Stimulated activated CD4-positive, alpha-beta T cell treated with anti-CD3 and anti-CD28 coated beads, TNF-alpha, amount 100 ng/mL, for 24 hours (primary cell): ENCODE measurements at regions not wholly inside any gene's neighbourhood (a gene's known extent, or its start where the extent isn't known, plus 50 kb on each side); places are given as distances from the start of the nearest gene placed in this dataset.
"Not testable (repeated sequence)": the region's sequence is repeated elsewhere in the genome, so short reads cannot be mapped to it uniquely, and the experiment has no call there.

Source experiments
- DNase-seq, 3 experiments: peaks; one replicate each; pipeline ENCODE4 v3.0.0-alpha.2; 2020; ENCODE audit warnings: low read depth in 3 of 3

GRCh38 chr3:75583116-75583515 lies 81.0 kb upstream of the FRG2C start:
- DNase-seq = not testable (repeated sequence)

GRCh38 chr3:75587695-75588094 lies 76.4 kb upstream of the FRG2C start:
- DNase-seq = not testable (repeated sequence)

GRCh38 chr3:75590382-75590781 lies 73.7 kb upstream of the FRG2C start:
- not testable (repeated sequence) for DNase-seq

GRCh38 chr3:75604286-75604934 lies 59.7 kb upstream of the FRG2C start:
- DNase-seq = peak in 1 of 3 experiments; percentile 26

GRCh38 chr3:75607996-75608395 lies 56.1 kb upstream of the FRG2C start:
- not testable (repeated sequence) for DNase-seq

GRCh38 chr3:75609598-75609997 lies 54.5 kb upstream of the FRG2C start:
- not testable (repeated sequence) for DNase-seq

GRCh38 chr3:75610773-75611172 lies 53.4 kb upstream of the FRG2C start:
- DNase-seq = no peak

- DNase-seq = not testable (repeated sequence)
Measured at GRCh38 chr3:75611724-75612460, 52.2 kb upstream of the FRG2C start.
